NCI-H1048 (cell line): ENCODE measurements at regions not wholly inside any gene's neighbourhood (a gene's known extent, or its start where the extent isn't known, plus 50 kb on each side); places are given as distances from the start of the nearest gene placed in this dataset.
"Not testable (repeated sequence)": the region's sequence is repeated elsewhere in the genome, so short reads cannot be mapped to it uniquely, and the experiment has no call there.

Experiments used
- DNase-seq: peaks from one replicate; lab custom pipeline; 2025; lab: John Stamatoyannopoulos, UW

DNA sequence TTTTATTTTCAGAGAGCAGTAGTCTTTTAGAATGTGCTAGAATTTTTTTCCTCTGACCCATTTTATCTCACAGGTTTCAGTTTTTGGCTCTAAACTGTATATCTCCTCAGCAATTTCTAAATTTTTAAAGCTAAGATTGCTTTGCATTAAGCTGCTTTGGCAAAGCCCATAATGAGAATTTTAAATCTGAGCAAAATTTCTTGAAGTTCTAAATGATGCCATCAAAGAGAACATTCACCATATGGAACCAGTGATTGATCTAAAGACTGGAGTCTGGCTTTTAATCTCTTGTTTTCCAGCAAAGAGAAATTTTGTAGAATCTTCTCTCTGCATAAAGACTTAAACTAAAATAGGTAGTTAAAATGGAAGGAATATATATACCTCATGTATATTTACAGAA lies 313.6 kb downstream of the TBC1D32 start:
- no peak for DNase-seq

DNA sequence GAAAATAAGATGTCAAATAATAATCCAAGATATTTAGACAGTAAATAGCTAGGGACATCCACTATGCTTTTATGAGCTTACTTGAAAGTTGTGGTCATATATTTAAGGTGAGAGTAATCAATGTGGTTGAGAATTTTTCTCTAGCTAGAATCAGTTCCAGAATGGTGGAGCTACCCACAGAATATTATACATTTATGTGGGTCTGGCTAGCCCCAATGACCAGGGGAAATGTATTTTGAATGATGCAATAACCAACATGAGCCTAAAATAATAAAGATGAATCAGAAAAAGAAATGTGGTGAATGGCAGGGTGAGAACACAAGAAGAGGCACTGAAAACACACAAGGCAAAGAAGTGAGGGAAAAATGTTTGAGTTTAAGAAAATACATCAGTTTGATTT lies 325.7 kb downstream of the TBC1D32 start:
- no peak for DNase-seq

GRCh38 chr6:121006024-121006423 lies 328.3 kb downstream of the TBC1D32 start:
- DNase-seq = no peak

DNA sequence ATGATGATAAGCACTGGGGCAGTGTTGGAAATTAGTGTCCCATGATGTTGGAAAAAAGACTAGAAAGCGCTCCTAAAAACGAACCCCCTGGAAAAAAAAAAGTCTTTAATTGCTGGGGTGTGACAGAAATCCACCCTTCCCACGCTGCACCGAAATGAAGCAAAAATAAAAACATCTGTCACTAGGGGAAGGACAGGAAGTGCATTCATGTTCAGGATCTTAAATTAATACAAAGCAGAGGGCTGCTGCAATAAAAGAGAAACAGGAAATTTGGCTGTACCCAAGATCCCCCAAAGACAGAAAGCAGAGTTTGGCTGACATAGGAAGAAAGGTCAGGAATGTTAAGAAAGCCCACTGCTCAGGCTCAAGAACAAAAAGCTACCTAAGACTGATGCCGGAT lies 333.9 kb downstream of the TBC1D32 start:
- DNase-seq = no peak

GRCh38 chr6:120996340-120996739 lies 337.9 kb downstream of the TBC1D32 start:
- no peak for DNase-seq

GRCh38 chr6:120994573-120994967 lies 339.7 kb downstream of the TBC1D32 start:
- DNase-seq = no peak

DNA sequence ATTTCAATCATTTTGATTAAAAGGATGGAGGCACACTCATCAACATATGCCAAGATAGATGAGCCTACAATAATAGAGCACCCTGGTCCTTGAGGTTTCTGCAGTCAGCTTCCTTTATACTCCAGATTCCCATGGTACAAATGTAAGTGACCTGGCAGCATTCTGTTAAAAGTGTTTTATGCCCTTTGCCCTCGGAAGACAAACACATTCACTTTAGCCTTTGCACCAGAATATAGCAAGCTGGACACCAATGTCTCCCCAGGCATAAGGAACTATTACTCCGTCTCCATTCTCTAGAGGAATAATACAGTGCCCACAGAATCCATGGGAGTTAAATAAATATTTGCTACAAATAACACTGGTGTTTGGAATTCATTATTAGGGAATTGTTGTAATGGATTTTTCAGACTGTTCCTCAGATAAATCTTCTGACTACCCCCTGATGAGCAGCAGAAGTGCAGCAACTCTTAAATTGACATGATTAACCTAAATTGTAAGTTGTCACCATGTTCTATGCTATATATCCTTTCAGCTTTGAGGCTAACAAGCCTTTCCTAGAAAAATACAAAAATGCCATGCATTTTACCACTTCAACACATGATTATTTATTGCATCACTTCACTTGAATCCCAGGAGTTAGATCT lies 340.2 kb downstream of the TBC1D32 start:
- no peak for DNase-seq

DNA sequence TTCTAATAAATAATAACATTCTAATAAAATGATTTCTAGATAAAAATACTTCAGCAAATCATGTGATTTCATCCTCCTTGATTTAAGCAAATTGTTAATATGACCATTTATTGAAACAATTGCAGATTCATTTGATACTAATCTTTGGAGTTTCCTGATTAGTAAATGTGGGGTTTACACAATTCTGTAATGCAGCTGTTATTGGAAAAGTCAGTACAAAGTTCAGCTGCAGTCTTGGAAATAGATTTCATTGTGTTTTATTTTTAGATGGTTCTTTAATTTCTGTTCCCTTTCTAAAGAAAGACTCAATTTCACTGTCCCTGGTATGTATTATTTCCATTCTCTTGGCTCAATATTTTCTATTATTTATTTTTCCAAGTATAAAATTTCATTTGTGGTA lies 342.0 kb downstream of the TBC1D32 start:
- DNase-seq = no peak

DNA sequence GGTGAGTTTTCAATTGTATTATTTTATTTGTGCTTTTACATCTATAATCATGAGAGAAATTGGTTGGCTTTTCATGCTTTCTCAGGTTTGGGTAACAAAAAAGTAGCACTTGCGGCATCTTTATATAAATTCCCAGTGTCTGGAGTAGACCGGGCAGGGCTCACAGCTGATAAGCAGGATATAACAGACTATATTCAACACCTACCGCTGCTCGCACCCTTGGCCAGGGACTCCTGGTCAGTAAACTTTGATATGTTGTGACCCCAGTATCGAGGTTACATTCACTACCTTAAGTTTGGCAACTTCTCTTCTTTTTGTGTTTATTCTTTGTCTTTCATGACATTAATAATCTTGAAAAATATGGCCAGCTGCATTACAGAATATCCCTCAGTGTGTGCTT lies 343.4 kb downstream of the TBC1D32 start:
- no peak for DNase-seq

DNA sequence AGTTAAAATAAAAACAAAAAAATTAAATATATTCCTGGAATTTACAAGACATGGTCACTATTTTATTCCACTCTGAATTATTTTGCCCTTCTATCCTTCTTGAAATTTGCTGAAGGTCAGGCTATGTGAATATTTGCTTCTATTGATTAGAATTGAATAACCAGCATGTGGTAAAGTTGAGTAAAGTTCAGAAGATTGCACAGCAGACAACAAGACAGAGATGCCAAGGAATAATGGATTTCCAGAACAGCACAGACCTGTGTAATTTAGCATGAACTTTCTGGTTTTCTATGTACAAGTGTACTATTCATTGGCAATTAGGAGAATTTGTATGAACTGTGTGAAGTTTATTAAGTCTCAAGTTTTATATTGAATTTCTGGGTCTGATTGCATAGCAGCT lies 352.4 kb downstream of the TBC1D32 start:
- DNase-seq = no peak

GRCh38 chr6:120966321-120966720 lies 368.0 kb downstream of the TBC1D32 start:
- DNase-seq = no peak

DNA sequence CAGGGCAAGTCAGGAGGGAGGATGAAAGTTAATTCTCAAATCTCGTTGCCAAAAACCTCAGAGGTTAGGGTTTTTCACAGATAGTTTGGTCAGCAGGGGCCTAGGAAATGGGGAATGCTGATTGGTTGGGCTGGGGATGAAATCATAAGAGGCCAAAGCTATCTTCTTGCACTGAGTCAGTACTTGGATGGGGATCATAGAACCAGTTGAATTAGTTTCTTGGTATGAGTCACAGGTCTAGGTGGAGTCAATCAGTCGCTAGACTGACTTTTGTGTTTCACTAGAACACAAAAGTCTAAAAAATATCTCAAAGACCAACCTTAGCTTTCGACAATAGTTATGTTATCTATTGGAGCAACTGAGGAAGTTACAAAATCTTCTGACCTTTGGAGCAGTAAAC lies 368.5 kb downstream of the TBC1D32 start:
- DNase-seq = no peak

DNA sequence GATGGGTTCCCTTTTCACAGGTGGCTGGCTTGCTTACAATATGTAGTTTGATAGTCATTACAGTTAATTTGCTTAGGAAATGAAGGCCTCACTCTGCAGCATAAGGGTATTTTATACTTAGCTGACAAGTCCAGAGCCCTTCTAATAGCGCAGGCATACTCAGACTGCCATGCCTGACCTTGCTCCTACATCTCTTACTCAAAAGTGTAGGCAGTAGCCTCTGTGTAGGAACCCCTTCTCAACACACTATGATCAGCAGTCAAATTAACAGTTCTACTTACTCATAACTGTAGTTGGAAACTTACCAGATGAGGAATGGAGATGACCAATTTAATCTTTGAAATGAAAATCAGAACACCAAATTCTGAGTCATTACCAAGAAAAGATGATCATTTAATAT lies 373.5 kb downstream of the TBC1D32 start:
- DNase-seq = no peak

DNA sequence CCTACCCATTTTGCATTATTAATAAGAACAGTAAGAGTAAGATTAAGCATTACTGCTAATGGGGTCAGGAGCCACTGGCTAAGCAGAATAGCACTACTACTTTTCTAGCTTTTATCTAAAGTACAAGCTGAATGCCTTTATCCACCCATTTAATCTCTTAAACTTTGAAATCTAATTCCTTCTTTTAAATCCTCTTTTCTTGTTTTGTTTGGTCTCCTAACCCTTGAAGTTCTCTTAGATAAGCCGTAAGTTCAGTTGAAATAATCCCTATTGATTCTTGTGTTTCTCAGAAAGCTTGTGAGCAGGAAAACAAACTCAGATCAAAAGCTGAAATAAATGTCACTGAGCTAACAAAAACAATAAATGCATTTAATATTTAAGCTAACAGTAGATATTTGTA lies 380.2 kb downstream of the TBC1D32 start:
- DNase-seq = no peak

- DNase-seq = no peak
Measured at GRCh38 chr6:120951258-120951657, 383.0 kb downstream of the TBC1D32 start.

DNA sequence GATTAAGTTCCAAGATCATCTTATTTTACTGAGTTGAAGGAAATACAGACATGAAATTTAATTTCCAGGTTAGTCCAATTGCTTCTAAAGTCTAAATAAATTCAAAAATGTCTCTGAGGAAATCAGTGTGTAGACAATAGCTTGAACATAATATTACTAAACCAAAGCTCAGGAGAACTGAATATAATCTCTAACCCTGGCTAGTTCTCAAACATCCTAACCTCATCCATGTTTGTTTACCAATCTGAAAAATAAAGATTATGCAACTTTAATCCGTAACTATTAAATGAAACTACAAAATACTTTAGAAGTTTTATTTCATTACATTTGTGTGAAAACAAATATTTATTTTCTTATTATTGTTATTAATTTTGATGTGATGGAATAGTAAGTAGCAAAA lies 387.2 kb downstream of the TBC1D32 start:
- DNase-seq = no peak

GRCh38 chr6:120945905-120946594 lies 388.2 kb downstream of the TBC1D32 start:
- no peak for DNase-seq

DNA sequence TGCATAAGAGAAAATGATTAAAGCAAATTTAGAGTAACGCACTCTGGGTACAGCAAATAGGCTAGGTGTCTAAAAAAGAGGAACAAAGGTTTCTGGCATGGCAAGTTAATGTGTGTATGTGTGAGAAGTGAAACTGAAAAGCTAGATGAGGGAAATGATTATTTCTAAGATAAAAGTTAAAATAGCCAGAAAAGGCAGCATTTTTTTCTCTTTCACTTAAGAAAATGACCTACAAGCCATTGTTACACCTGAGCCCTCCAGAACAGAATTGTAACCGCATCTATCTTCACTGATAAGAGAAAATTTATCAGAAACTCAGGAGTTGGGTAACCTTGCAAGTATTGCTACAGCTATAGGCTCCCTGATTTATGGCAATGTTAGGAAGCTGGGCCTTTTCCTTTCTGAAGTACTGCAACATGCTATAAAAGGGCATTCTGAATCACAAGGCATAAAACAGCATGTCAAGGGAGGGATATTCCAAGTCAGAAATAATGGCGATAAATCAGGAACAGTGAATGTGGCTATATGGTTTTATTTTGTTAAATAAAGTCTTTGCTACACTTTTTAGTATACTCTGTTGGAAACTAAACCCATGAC lies 395.3 kb downstream of the TBC1D32 start:
- DNase-seq = no peak

DNA sequence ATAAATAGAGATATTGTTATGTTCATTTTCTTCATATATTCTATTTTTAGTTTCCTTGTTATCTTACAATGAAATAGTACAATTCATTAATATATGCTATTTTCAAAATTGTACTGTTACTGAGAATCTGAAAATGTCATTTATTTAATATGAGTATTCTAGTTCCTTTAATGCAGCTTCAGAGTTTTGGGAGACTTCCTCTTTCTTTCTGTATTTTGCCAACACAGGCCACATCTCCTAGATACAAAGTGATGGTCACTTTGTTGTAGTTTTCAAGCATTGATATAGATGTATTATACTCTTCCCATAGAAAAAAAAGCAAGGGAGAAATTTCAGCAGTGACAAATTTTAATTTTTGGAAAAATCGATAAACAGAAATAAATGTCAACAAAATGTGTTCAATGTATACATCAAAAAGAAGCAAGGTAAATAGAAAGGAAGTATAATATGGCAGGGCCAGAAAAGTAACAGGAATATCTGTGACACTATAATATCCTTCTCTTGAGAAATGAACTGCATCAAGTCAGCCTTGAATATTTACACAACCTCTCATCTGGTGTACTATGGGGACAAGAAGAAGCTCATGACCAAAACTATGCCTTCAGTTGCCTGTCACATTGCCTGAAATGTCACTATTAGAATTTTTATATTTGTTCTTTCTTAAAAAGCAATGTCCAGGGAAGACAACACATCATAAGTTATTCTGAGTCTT lies 396.0 kb downstream of the TBC1D32 start:
- DNase-seq = no peak

GRCh38 chr6:120935908-120936307 lies 398.4 kb downstream of the TBC1D32 start:
- DNase-seq = no peak

- no peak for DNase-seq
Measured at GRCh38 chr6:120935016-120935415, 399.3 kb downstream of the TBC1D32 start.

GRCh38 chr6:120931520-120932180 lies 402.6 kb downstream of the TBC1D32 start:
- DNase-seq = not testable (repeated sequence)
